ENCODE measurements at regions not wholly inside any gene's neighbourhood (a gene's known extent, or its start where the extent isn't known, plus 50 kb on each side); places are given as distances from the start of the nearest gene placed in this dataset.

- TF ChIP-seq CTCF (IDR thresholded peaks at IDR 0.05 in 4 of 5, conservative IDR thresholded peaks at IDR 0.05 in 1 of 5) (no peak), POLR2A (IDR thresholded peaks at IDR 0.05) (no peak)
Observed at GRCh38 chr5:1949253-1949652, 66.5 kb upstream of the IRX4 start.
